NCI-H1105 (cell line): ENCODE measurements at regions not wholly inside any gene's neighbourhood (a gene's known extent, or its start where the extent isn't known, plus 50 kb on each side); places are given as distances from the start of the nearest gene placed in this dataset.

Source experiments
- DNase-seq: peaks from one replicate; lab custom pipeline; 2025; lab: John Stamatoyannopoulos, UW

DNA sequence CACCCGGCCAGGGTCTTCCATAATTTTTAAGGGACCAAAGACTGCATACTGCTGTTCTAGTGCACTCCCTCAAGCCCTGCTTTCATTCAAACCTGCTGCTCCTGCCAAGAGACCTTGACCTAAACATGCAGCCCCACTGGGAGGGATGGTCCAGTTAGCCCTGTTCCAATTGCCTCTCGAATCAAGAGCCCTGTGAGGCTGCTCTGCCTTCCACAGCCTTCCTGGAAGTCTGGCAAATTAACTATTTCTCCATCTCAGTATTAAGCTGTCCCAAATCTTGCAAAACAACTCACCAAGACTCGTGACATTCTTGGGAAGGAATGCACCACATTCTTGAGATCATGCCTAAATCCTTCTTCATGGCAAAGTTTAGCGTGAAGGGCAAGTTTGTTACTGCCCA lies 231.3 kb downstream of the C1orf94 start:
- no peak for DNase-seq

DNA sequence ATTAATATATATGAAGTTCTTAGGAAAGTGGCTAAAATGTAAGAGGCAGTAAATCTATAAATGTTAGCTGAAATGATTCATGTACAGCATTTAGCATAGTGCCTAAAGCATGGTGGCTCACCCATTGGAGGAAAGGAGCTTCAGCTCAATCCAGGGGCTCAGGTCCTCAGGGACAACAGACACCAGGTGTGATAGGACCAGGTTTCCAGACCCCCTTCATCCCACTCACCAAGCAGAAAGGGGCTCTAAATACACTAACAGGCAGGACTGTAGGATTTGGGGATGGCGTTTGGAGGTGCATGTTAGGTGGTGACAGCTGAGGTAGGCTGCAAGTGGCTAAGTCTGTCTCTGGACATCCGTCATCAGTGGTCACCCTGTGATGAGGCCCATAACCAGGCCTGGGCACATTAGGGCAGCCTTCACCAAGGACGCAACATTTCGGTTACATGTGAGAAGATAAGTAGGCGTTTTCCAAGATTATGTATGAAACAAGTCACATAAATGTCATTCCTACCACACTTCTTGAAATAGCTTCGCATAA lies 233.1 kb downstream of the C1orf94 start:
- DNase-seq: no peak

GRCh38 chr1:34412598-34413370 lies 236.1 kb downstream of the C1orf94 start:
- DNase-seq: no peak

DNA sequence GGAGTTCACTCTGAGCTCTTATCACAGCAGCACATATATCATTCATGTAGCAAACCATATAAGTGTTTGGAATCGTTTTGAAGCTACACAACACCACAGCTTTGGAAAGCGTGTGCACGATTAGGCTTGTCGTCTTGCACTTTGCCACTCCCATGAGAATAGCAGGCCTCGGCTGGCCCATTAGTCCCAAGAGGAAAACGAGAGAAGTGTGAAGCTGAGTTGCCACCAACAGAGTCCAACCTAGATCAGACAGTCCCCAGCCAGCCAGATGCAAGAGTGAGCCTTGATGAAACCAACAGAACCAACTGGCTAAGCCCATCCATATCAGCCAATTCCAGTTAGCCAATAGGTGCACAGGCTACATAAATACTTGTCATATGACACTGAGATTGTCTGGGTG lies 238.4 kb downstream of the C1orf94 start:
- DNase-seq: no peak

- no peak for DNase-seq
Measured at GRCh38 chr1:34418166-34418565, 241.5 kb downstream of the C1orf94 start.

- DNase-seq: no peak
Measured at GRCh38 chr1:34419663-34420136, 243.0 kb downstream of the C1orf94 start.

DNA sequence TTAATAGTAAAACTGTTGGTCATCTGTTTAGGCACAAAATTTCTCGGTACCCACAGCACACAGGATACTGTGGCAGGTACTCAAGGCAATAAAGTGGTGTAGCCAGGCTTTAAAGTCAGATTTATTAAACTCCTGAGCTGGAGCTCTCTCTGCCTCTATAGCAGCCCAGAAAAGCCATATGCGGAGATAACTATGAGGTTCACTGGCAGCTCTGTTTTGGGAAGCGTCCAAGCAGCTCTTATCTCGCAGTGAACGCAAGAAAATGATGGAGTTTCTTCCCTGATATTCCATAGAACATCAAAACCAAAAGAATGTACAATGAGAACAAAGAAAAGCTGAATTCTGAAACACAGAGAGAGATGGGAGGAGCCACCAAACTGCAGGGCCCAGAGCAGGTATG lies 248.3 kb downstream of the C1orf94 start:
- no peak for DNase-seq

DNA sequence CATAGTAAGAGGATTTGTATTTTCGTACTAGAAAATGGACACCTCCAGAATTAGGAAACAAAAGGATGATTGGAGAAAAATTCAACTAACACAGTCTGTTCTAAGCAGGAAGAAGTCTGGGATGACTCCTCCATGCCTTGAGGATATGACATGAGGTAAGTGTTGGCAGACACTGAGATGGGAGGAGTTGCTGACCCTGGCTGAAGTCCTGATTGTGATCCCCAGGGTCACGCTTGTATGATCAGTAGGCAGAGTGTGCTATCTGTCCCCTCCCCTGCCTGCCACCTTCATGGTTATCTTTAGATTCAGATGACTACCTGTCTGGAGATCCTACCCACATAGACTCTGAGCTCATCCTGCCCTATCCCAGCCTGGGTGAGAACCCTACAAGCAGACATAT lies 249.1 kb downstream of the C1orf94 start:
- DNase-seq: no peak

DNA sequence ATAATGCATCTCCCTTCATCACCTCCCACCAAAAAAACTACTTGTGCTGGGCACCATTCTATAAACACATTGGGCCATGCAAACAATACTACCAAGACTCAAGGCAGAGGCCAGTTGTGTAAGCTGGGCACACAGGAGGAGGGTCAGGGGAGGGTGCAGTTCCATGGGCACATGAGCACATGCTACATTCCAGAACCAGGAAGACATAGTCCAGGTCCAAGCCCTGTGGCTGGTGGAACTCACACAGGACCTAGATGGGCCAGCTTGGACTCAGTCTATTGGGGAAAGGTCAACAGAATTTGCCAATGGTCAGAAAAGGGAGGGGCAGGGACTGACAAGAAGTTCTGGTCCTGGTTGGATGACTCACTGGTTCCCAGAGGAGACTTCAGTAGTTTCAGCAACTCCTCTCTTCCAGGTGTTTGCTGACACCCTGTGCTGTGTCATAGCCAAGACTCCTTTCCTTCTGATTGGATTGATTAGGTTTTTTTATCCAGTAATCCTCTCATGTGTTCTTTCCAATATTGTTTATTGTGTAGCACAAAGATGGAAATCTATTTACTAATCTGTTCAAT lies 249.7 kb downstream of the C1orf94 start:
- DNase-seq: no peak

GRCh38 chr1:34427170-34427569 lies 250.5 kb downstream of the C1orf94 start:
- DNase-seq: no peak

DNA sequence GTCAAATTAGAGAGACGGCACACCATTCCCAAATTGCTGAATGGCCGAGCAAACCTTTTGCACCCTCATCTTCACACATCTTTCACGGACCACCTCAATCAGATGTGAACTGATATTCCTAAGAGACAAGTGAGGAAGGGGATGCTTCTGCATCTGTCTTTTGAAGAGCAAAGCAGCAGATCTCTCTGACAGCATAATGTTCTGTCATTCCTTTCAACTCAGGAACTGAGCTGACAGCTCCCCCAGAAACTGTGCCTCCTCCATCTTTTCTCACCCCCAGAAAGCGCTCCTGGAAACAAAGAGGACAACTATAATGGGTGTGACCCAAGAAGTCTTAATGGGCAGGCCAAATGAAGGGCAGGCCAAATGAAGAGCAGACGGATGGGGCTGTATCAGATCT lies 256.4 kb downstream of the C1orf94 start:
- no peak for DNase-seq

DNA sequence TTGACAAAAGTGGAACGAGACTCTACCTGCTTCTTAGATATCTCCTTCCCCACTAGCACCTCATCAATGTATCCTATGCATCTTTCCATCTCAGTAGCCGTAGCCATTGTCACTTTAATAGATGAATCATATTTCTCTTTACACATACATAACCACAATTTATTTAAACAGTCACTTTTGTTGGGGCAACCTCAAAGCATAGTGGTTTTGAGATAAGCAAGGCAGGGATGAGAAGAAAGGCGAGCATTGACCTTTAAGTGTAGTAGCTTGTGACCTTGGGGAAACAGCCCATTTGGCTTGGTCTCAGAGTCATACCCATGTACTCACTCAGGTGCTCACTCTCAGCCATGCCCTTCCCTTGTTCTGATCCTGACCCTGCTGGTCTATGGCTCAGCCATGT lies 260.1 kb downstream of the C1orf94 start:
- DNase-seq: no peak

- DNase-seq: no peak
Measured at GRCh38 chr1:34441259-34442069, 264.8 kb downstream of the C1orf94 start.

DNA sequence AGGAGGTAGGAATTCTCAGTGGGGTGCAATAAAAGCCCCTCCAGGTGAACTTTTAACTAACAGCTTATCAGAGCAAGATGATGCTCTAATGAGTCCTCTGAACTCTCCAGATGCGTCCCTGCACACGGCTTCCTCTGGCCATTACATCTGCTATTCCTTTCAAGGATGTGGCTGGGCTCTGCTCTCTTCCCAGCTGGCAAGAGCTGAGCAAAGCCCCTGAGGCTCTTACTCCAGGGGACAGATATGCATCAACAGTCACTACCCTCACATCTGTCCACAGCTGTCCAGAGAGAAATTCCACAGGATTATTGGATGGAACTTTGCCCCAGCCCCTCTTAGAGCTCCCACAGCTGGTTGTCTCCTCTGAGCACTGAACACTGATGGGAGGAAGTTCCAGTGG lies 267.8 kb downstream of the C1orf94 start:
- DNase-seq: no peak

DNA sequence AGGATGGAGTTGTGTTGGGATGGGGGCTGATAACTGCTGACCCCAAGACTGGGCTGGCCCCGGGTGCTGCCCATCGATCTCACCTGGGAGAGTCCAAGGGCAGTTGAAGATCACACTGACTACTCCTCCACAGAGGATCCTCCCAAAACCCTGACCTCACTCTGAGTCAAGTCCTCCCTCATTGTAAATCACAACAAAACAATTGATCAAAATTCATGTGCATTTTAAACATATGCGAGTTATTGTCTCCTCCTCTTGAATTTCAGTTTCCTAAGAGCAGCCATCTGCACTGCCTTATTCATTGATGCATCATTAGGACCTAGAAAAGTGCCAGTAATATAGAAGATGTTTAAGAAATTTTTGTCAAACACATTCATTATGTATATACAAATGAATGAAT lies 273.6 kb downstream of the C1orf94 start:
- DNase-seq: no peak

DNA sequence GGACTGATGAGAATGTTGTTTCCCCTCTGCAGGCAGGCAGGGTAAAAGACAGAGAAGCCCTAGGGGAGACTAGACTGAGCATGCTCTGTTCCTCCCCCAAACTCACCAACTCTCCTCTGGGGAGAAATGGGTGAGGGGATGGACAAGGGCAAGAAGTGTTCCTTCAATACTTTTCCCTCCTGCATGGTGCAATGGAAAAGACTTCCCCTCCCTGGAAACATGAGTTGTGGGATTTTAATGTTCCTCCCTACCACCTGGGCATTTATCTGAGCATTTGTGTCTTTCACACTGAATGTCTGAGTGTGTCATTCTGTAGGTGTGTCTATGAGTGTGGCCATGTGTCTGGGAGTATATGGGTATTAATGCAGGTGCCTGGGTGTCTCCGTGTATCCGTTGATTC lies 275.7 kb downstream of the C1orf94 start:
- no peak for DNase-seq

DNA sequence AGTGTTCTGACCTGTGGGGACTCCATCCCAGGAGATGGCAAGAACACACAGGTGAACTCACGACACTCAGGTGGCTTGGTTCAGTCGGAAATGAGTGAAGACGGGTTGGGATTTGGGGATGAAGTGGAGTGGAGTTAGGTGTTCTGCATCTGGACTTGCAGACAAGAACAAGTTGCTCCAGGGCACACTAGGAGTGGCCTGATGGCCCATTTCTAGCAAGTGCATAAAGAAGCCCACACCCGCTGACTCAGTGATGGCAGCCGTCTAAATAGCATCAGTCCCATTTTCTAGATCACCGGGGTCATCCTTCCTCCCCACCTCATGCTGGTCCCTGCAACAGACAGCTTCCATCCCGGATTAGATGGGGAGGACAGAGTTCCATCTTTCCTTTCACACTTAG lies 278.4 kb downstream of the C1orf94 start:
- no peak for DNase-seq

GRCh38 chr1:34460193-34460592 lies 283.5 kb downstream of the C1orf94 start:
- peak; percentile 40 for DNase-seq

GRCh38 chr1:34470401-34470800 lies 284.4 kb upstream of the GJB5 start:
- DNase-seq: no peak

DNA sequence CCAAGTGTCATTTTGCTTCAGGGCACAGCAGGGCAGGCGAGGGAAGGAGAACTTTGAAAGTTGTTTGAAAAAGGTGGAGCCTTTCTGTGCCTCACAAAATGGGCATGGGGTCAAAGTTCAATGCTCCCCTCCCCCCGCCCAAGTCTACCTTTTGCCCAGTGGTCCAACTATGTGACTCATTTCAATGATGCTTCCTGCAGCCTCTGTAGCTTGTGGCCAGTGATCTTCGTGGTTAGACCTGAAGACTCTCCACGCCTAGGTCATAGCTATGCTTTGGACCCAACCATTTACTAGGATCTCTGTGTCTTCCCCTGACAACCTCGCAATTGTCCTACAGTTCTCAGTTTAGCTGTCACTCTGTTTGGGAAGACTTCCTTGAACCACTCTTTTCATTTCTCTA lies 280.3 kb upstream of the GJB5 start:
- DNase-seq: no peak

- no peak for DNase-seq
Measured at GRCh38 chr1:34476371-34476770, 278.5 kb upstream of the GJB5 start.

- DNase-seq: no peak
Measured at GRCh38 chr1:34477632-34478141, 277.2 kb upstream of the GJB5 start.
